ENCODE measurements at regions not wholly inside any gene's neighbourhood (a gene's known extent, or its start where the extent isn't known, plus 50 kb on each side); places are given as distances from the start of the nearest gene placed in this dataset.

DNA sequence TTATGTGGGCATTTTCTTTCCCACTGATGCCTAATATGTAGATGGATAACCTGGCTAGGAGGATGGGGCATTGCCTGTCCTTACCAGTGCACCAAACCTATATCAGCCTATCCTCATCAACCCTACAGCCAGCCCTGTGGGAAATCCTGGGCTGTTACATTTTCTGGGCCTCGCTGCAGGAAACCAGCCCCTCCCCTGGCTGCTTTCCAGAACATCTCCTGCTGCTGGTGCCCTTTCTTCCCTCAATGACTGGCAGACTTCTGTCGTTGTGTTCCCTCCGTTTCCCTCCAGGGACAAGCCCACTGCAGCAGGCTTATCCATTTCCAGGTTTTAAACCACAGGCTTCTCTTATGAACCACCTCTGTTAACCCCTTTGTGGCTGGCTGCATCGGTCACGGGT lies 486.1 kb upstream of the COBL start:
- Mint-ChIP-seq H3K4me3 (ENCODE audit: low read depth, unreplicated experiment) (no peak overlapping the region), H3K36me3 (ENCODE audit: insufficient read depth, unreplicated experiment) (no peaks in the 10 kb centered on the region), H3K27ac (ENCODE audit: unreplicated experiment) (no peak overlapping the region), H3K4me1 (ENCODE audit: low read depth, unreplicated experiment) (no peaks in the 10 kb centered on the region), H3K9me3 (ENCODE audit: low read depth, unreplicated experiment) (peaks cover 2% of the 10 kb centered on the region), H3K27me3 (ENCODE audit: unreplicated experiment) (no peaks in the 10 kb centered on the region)
- CTCF ChIA-PET = no interaction called here
- TF ChIP-seq, protein P1, sequence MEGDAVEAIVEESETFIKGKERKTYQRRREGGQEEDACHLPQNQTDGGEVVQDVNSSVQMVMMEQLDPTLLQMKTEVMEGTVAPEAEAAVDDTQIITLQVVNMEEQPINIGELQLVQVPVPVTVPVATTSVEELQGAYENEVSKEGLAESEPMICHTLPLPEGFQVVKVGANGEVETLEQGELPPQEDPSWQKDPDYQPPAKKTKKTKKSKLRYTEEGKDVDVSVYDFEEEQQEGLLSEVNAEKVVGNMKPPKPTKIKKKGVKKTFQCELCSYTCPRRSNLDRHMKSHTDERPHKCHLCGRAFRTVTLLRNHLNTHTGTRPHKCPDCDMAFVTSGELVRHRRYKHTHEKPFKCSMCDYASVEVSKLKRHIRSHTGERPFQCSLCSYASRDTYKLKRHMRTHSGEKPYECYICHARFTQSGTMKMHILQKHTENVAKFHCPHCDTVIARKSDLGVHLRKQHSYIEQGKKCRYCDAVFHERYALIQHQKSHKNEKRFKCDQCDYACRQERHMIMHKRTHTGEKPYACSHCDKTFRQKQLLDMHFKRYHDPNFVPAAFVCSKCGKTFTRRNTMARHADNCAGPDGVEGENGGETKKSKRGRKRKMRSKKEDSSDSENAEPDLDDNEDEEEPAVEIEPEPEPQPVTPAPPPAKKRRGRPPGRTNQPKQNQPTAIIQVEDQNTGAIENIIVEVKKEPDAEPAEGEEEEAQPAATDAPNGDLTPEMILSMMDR (IDR thresholded peaks at IDR 0.05; ENCODE audit: unreplicated experiment) = no peak
- intact Hi-C loops (cut with micrococcal nuclease; ENCODE audit: unreplicated experiment) = no loop called here
- no peak for DNase-seq
- no TSS peak for BruUV-seq (replicated peaks)

DNA sequence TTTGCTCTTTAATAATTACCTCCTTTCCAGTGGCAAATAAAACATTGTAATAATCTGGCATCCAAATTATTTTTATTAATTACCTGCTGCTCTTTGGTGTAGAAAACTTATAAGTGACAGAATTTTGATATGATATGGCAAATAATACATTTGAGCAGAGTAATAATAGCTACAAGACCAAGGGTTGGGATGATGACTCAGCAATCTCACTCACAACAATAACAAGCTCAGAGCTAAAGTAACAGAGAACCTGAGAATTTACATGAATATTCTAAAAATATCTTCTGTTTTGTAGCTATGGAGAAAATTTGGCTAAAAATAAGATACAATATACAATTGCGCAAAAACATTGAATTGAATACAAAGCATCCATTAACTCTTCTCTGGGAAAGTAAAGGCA lies 480.8 kb upstream of the COBL start:
- CTCF ChIA-PET = no interaction called here
- intact Hi-C loops (cut with micrococcal nuclease; ENCODE audit: unreplicated experiment) = loop anchor here (10.0 kb wide), 1 partner anchor 63 kb away; no protein-coding TSS in a partner anchor
- TF ChIP-seq, protein P1 (IDR thresholded peaks at IDR 0.05; ENCODE audit: unreplicated experiment) = no peak
- Mint-ChIP-seq H3K27ac (ENCODE audit: unreplicated experiment) (no peak overlapping the region), H3K36me3 (ENCODE audit: insufficient read depth, unreplicated experiment) (no peaks in the 10 kb centered on the region), H3K4me1 (ENCODE audit: low read depth, unreplicated experiment) (no peaks in the 10 kb centered on the region), H3K9me3 (ENCODE audit: low read depth, unreplicated experiment) (peaks cover 2% of the 10 kb centered on the region), H3K27me3 (ENCODE audit: unreplicated experiment) (no peaks in the 10 kb centered on the region), H3K4me3 (ENCODE audit: low read depth, unreplicated experiment) (no peak overlapping the region)
- DNase-seq = no peak
- BruUV-seq (replicated peaks) = no TSS peak

DNA sequence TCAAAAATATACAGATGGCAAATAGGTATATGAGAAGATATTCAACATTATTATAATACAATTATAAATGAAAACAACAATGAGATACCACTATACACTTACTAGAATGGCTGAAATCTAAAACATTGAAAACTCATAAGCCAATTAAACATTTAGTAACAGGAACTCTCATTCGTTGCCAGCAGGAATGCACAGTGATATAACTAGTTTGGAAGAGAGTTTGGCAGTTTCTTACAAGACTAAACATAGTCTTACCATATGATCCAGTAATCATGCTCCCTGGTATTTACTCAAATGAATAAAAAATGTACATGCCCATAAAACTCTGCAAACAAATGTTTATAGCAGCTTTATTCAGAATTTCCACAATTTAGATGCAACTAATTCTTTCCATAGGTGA lies 476.2 kb upstream of the COBL start:
- intact Hi-C loops (cut with micrococcal nuclease; ENCODE audit: unreplicated experiment) = loop anchor here (10.0 kb wide), 1 partner anchor 58 kb away; no protein-coding TSS in a partner anchor

DNA sequence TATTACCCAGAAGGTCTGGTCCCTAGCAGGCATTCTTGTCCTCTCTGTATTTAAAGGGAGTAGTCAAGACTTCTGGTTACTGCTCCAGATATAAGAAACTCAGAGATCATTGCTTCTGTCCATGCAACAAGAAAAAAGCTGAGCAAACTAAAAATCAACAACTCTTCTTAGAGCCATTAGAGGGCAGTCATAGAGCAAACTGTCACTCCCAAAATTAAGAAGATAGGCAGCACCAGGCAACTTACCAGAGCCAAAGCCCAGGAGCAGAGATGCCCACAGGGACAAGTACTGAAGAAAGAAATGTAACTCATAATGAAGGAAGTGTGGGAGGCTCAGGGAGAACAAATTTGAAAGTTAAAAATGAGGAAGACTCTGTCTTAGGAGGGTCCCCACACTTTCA lies 472.9 kb upstream of the COBL start:
- H3K4me3 Mint-ChIP-seq (ENCODE audit: low read depth, unreplicated experiment) = no peak overlapping the region
- intact Hi-C loops (cut with micrococcal nuclease; ENCODE audit: unreplicated experiment) = loop anchor here (5.0 kb wide), 1 partner anchor 357 kb away; no protein-coding TSS in a partner anchor
- no TSS peak for BruUV-seq (replicated peaks)
- H3K4me1 Mint-ChIP-seq (ENCODE audit: low read depth, unreplicated experiment) = no peaks in the 10 kb centered on the region
- TF ChIP-seq, protein P1 (IDR thresholded peaks at IDR 0.05; ENCODE audit: unreplicated experiment) = peak; percentile 18
- peaks cover 3% of the 10 kb centered on the region for H3K9me3 Mint-ChIP-seq (ENCODE audit: low read depth, unreplicated experiment)
- DNase-seq = no peak
- H3K27me3 Mint-ChIP-seq (ENCODE audit: unreplicated experiment) = no peaks in the 10 kb centered on the region
- CTCF ChIA-PET = no interaction called here
- H3K27ac Mint-ChIP-seq (ENCODE audit: unreplicated experiment) = no peak overlapping the region
- no peaks in the 10 kb centered on the region for H3K36me3 Mint-ChIP-seq (ENCODE audit: insufficient read depth, unreplicated experiment)

More for the DNA sequence above, 476.2 kb upstream of the COBL start:
- Mint-ChIP-seq H3K4me1 (ENCODE audit: low read depth, unreplicated experiment) (no peaks in the 10 kb centered on the region), H3K27me3 (ENCODE audit: unreplicated experiment) (no peaks in the 10 kb centered on the region), H3K9me3 (ENCODE audit: low read depth, unreplicated experiment) (peaks cover 2% of the 10 kb centered on the region), H3K27ac (ENCODE audit: unreplicated experiment) (no peak overlapping the region), H3K36me3 (ENCODE audit: insufficient read depth, unreplicated experiment) (no peaks in the 10 kb centered on the region), H3K4me3 (ENCODE audit: low read depth, unreplicated experiment) (no peak overlapping the region)
- CTCF ChIA-PET = no interaction called here
- no TSS peak for BruUV-seq (replicated peaks)
- TF ChIP-seq, protein P1 (IDR thresholded peaks at IDR 0.05; ENCODE audit: unreplicated experiment) = no peak
- no peak for DNase-seq

Data from Calu3 (cell line).